Effector memory CD4-positive, alpha-beta T cell (primary cell): ENCODE measurements at regions not wholly inside any gene's neighbourhood (a gene's known extent, or its start where the extent isn't known, plus 50 kb on each side); places are given as distances from the start of the nearest gene placed in this dataset.

Experiments used
- DNase-seq, 3 donors: peaks; one replicate each; pipeline ENCODE4 v3.0.0-alpha.2; 2020
- H3K27ac ChIP-seq: 2 replicates; pipeline ENCODE4 v1.7.0; 2013; ENCODE audit warnings: mild to moderate bottlenecking, low read length, moderate library complexity; ENCODE audit not compliant: insufficient read depth, poor library complexity, severe bottlenecking
- H3K27me3 ChIP-seq: replicated peaks from 2 replicates; pipeline ENCODE4 v1.7.0; 2013; ENCODE audit warnings: mild to moderate bottlenecking, low read length; ENCODE audit not compliant: insufficient read depth, control insufficient read depth, poor library complexity, severe bottlenecking
- H3K36me3 ChIP-seq: 2 replicates; pipeline ENCODE4 v1.7.0; 2013; ENCODE audit warnings: mild to moderate bottlenecking, low read length, moderate library complexity; ENCODE audit not compliant: control insufficient read depth, insufficient read depth
- H3K4me1 ChIP-seq: 2 replicates; pipeline ENCODE4 v1.7.0; 2013; ENCODE audit warnings: low read length, mild to moderate bottlenecking; ENCODE audit not compliant: control insufficient read depth, insufficient read depth, poor library complexity, severe bottlenecking
- H3K4me3 ChIP-seq: 2 replicates; pipeline ENCODE4 v1.7.0; 2013; ENCODE audit warnings: low read length, low read depth, mild to moderate bottlenecking; ENCODE audit not compliant: insufficient read depth, poor library complexity, severe bottlenecking
- H3K9me3 ChIP-seq: 2 replicates; pipeline ENCODE4 v1.7.0; 2013; ENCODE audit warnings: mild to moderate bottlenecking, low read length, moderate library complexity; ENCODE audit not compliant: control insufficient read depth

GRCh38 chr6:90770778-90771177 lies 183.9 kb upstream of the MAP3K7 start:
- no peaks in the 10 kb centered on the region for H3K4me1 ChIP-seq

DNA sequence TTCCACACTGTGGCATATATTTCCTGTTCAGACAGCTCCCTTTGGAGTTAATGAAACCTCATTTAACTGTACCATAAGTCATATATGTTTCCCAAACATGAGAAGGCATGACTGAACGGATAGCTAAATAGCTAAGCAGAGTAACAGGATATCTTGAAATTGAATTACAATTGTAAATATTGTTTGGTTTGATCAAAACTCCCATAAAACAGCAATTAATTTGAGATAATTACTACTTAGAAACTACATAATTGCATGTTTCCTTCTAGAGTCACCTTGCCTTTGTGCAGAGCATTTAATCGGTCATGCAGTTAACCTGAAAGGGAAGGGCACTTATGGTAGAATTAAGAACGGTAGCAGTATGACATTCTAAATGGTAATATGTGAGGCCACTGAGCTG lies 179.0 kb upstream of the MAP3K7 start:
- Histone ChIP-seq H3K9me3 (no peaks in the 10 kb centered on the region), H3K27me3 (no peaks in the 10 kb centered on the region), H3K36me3 (no peaks in the 10 kb centered on the region), H3K4me3 (no peak overlapping the region), H3K4me1 (no peaks in the 10 kb centered on the region), H3K27ac (no peak overlapping the region)
- no peak for DNase-seq

More at GRCh38 chr6:90770778-90771177, 183.9 kb upstream of the MAP3K7 start:
- Histone ChIP-seq H3K36me3 (no peaks in the 10 kb centered on the region), H3K9me3 (no peaks in the 10 kb centered on the region), H3K4me3 (no peak overlapping the region), H3K27me3 (no peaks in the 10 kb centered on the region), H3K27ac (no peak overlapping the region)
- DNase-seq = no peak

DNA sequence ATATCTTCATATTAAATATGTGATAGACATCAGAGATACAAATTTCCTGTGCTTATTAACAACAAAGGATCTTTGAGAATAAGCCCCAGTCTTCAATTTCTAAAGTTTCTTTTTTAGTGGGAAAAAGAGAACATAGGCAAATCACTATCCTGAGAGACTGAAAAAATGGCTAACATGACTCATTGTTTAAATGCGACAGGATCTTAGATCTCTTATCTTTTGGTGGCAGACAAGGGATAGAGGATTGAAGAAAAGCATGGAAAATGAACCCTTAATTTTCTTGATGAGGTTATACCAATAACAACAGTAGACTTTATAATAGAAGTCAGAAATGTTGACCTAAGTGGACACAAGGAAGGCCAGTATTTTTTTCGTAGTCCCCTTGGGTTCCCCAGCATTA lies 178.6 kb upstream of the MAP3K7 start:
- Histone ChIP-seq H3K36me3 (no peaks in the 10 kb centered on the region), H3K4me1 (no peaks in the 10 kb centered on the region), H3K27ac (no peak overlapping the region), H3K27me3 (no peaks in the 10 kb centered on the region), H3K4me3 (no peak overlapping the region), H3K9me3 (no peaks in the 10 kb centered on the region)
- no peak for DNase-seq

GRCh38 chr6:90764001-90764400 lies 177.1 kb upstream of the MAP3K7 start:
- no peaks in the 10 kb centered on the region for H3K4me1 ChIP-seq
- H3K4me3 ChIP-seq = no peak overlapping the region
- H3K36me3 ChIP-seq = no peaks in the 10 kb centered on the region
- no peaks in the 10 kb centered on the region for H3K9me3 ChIP-seq
- DNase-seq = no peak
- H3K27me3 ChIP-seq = no peaks in the 10 kb centered on the region
- no peak overlapping the region for H3K27ac ChIP-seq

- no peaks in the 10 kb centered on the region for H3K36me3 ChIP-seq
- H3K4me3 ChIP-seq = no peak overlapping the region
- no peaks in the 10 kb centered on the region for H3K9me3 ChIP-seq
Observed at GRCh38 chr6:90759664-90760063, 172.8 kb upstream of the MAP3K7 start.

GRCh38 chr6:90758741-90759140 lies 171.9 kb upstream of the MAP3K7 start:
- Histone ChIP-seq H3K27ac (no peak overlapping the region), H3K4me3 (no peak overlapping the region), H3K4me1 (no peaks in the 10 kb centered on the region), H3K27me3 (no peaks in the 10 kb centered on the region), H3K9me3 (no peaks in the 10 kb centered on the region), H3K36me3 (no peaks in the 10 kb centered on the region)
- DNase-seq = no peak

More at GRCh38 chr6:90759664-90760063, 172.8 kb upstream of the MAP3K7 start:
- DNase-seq = no peak
- H3K27me3 ChIP-seq = no peaks in the 10 kb centered on the region
- no peak overlapping the region for H3K27ac ChIP-seq
- no peaks in the 10 kb centered on the region for H3K4me1 ChIP-seq

GRCh38 chr6:90753820-90754643 lies 167.2 kb upstream of the MAP3K7 start:
- no peak for DNase-seq
- no peak overlapping the region for H3K27ac ChIP-seq

GRCh38 chr6:90739802-90740201 lies 152.9 kb upstream of the MAP3K7 start:
- no peaks in the 10 kb centered on the region for H3K36me3 ChIP-seq
- H3K4me1 ChIP-seq = no peaks in the 10 kb centered on the region
- no peaks in the 10 kb centered on the region for H3K27me3 ChIP-seq
- H3K4me3 ChIP-seq = no peak overlapping the region
- H3K9me3 ChIP-seq = no peaks in the 10 kb centered on the region
- no peak for DNase-seq
- no peak overlapping the region for H3K27ac ChIP-seq

More at GRCh38 chr6:90753820-90754643, 167.2 kb upstream of the MAP3K7 start:
- Histone ChIP-seq H3K27me3 (no peaks in the 10 kb centered on the region), H3K9me3 (no peaks in the 10 kb centered on the region), H3K4me1 (no peaks in the 10 kb centered on the region), H3K36me3 (no peaks in the 10 kb centered on the region), H3K4me3 (no peak overlapping the region)

GRCh38 chr6:90739339-90739738 lies 152.5 kb upstream of the MAP3K7 start:
- Histone ChIP-seq H3K36me3 (no peaks in the 10 kb centered on the region), H3K27ac (no peak overlapping the region), H3K9me3 (no peaks in the 10 kb centered on the region), H3K4me1 (no peaks in the 10 kb centered on the region), H3K27me3 (no peaks in the 10 kb centered on the region), H3K4me3 (no peak overlapping the region)
- no peak for DNase-seq

GRCh38 chr6:90730151-90730673 lies 143.3 kb upstream of the MAP3K7 start:
- Histone ChIP-seq H3K27ac (no peak overlapping the region), H3K36me3 (no peaks in the 10 kb centered on the region), H3K4me1 (no peaks in the 10 kb centered on the region), H3K27me3 (no peaks in the 10 kb centered on the region), H3K9me3 (no peaks in the 10 kb centered on the region), H3K4me3 (no peak overlapping the region)
- DNase-seq = no peak
